ENCODE measurements at regions not wholly inside any gene's neighbourhood (a gene's known extent, or its start where the extent isn't known, plus 50 kb on each side); places are given as distances from the start of the nearest gene placed in this dataset.

DNA sequence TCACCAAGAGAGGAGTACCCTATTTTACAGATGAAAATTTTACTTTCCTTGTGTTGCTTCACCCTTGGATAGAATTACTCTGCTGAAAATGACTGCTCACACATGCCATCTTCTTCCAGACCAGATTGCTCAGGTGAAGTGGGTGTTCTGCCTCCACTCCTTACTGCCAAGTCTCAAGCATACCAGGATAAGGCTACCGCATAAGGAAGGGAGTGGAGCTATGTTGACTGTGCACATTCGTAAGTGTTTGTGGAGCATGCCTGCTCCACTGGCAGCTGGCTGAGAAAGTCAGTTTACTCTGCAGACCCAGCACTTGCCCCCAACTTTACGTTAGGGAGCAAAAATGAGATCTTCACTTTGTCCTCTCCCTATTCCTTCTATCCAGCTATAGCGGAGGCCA, 405.0 kb upstream of the DDX18 start:
- DNase-seq (ENCODE audit: low read depth, low spot score) (no peak), ATAC-seq (no peak)
- no peaks in the 10 kb centered on the region for H3K79me2 ChIP-seq (ENCODE audit: insufficient read depth, low read length)
- H4K20me1 ChIP-seq (ENCODE audit: insufficient read depth), result no peaks in the 10 kb centered on the region
- H3K27ac ChIP-seq (ENCODE audit: low read depth, low read length), result no peak overlapping the region
- no peak overlapping the region for H2AFZ ChIP-seq (ENCODE audit: low read depth, low read length, poor library complexity, severe bottlenecking)
- BruUV-seq (replicated peaks), result no TSS peak
- H3K4me2 ChIP-seq (ENCODE audit: low read length), result no peak overlapping the region
- H3K27me3 ChIP-seq (ENCODE audit: insufficient read depth, low read length), result no peaks in the 10 kb centered on the region
- H3K9me3 ChIP-seq (ENCODE audit: control insufficient read depth in 1 of 2, insufficient read depth in 1 of 2, low read depth in 1 of 2, low read length in 2 of 2), result peaks cover 0 to 5% of the 10 kb centered on the region in 2 experiments; a peak in 1 of 4 replicates
- H3K4me1 ChIP-seq (ENCODE audit: control insufficient read depth in 1 of 2, insufficient read depth in 2 of 2, low read length in 2 of 2), result no peaks in the 10 kb centered on the region
- H3K9me2 ChIP-seq (ENCODE audit: insufficient read depth), result no peaks in the 10 kb centered on the region
- no peaks in the 10 kb centered on the region for H3K36me3 ChIP-seq (ENCODE audit: control insufficient read depth in 1 of 2, insufficient read depth in 2 of 2, low read length in 2 of 2)
- TF ChIP-seq ELF1 (IDR thresholded peaks at IDR 0.05; ENCODE audit: borderline replicate concordance, low read depth) (no peak), ZFX (IDR thresholded peaks at IDR 0.05) (no peak), ZNF274 (IDR thresholded peaks at IDR 0.05; ENCODE audit: low read depth, low read length) (no peak), FOSL1 (IDR thresholded peaks at IDR 0.05; ENCODE audit: low read depth) (no peak), CEBPB (IDR thresholded peaks at IDR 0.05; ENCODE audit: low read depth) (no peak)
- no peak overlapping the region for H3K4me3 ChIP-seq (replicated peaks in 1 of 2; ENCODE audit: low read depth in 1 of 2, low read length in 2 of 2)
- ChIA-PET POLR2A (no interaction called here), RAD21 (ENCODE audit: low non-redundant PET in 1 of 2, low total read pairs in 2 of 2, uncharacterized antibody in 2 of 2, unreplicated experiment in 2 of 2) (no interaction called here), CTCF (no interaction called here)
- H3K9ac ChIP-seq (ENCODE audit: low read length), result no peak overlapping the region
- intact Hi-C loops (cut with micrococcal nuclease), result no loop called here

DNA sequence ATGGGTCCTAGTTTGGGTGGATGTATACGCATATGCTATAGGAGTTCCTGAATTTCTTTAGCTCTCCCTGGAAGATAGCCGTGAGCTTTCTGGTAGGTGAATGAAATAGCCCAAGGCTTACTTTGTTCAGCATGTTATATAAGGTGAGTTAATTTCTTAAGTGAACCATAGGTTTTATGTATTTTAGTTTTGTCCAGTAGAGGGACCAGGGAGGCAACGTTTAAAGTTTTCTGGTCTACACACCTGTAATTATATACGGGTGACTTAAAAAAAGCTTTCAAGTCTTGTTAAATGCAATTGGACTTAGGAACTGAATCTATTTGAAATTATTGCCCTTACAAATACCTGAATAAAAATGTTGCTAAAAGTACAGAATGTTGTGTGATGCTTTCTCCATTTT, 402.5 kb upstream of the DDX18 start:
- Histone ChIP-seq H3K27me3 (ENCODE audit: insufficient read depth, low read length) (no peaks in the 10 kb centered on the region), H3K9me3 (ENCODE audit: control insufficient read depth in 1 of 2, insufficient read depth in 1 of 2, low read depth in 1 of 2, low read length in 2 of 2) (peaks cover 0 to 5% of the 10 kb centered on the region in 2 experiments; a peak in 1 of 4 replicates), H3K27ac (ENCODE audit: low read depth, low read length) (no peak overlapping the region), H3K4me2 (ENCODE audit: low read length) (no peak overlapping the region), H3K36me3 (ENCODE audit: control insufficient read depth in 1 of 2, insufficient read depth in 2 of 2, low read length in 2 of 2) (no peaks in the 10 kb centered on the region), H3K4me1 (ENCODE audit: control insufficient read depth in 1 of 2, insufficient read depth in 2 of 2, low read length in 2 of 2) (no peaks in the 10 kb centered on the region), H4K20me1 (ENCODE audit: insufficient read depth) (no peaks in the 10 kb centered on the region), H3K79me2 (ENCODE audit: insufficient read depth, low read length) (no peaks in the 10 kb centered on the region), H3K9ac (ENCODE audit: low read length) (no peak overlapping the region), H3K4me3 (replicated peaks in 1 of 2; ENCODE audit: low read depth in 1 of 2, low read length in 2 of 2) (no peak overlapping the region), H3K9me2 (ENCODE audit: insufficient read depth) (no peaks in the 10 kb centered on the region), H2AFZ (ENCODE audit: low read depth, low read length, poor library complexity, severe bottlenecking) (no peak overlapping the region)
- no TSS peak for BruUV-seq (replicated peaks)
- DNase-seq (ENCODE audit: low read depth, low spot score) (no peak), ATAC-seq (no peak)
- RAD21 ChIA-PET (ENCODE audit: low non-redundant PET in 1 of 2, low total read pairs in 2 of 2, uncharacterized antibody in 2 of 2, unreplicated experiment in 2 of 2), result no interaction called here
- TF ChIP-seq RAD21 (IDR thresholded peaks at IDR 0.05; ENCODE audit: low read depth) (no peak), TCF7L2 (IDR thresholded peaks at IDR 0.05; ENCODE audit: borderline replicate concordance, extremely low read depth, insufficient read depth, insufficient read length) (no peak), MAX (IDR thresholded peaks at IDR 0.05) (no peak), EZH2phosphoT487 (IDR thresholded peaks at IDR 0.05; ENCODE audit: borderline replicate concordance) (no peak), EGR1 (IDR thresholded peaks at IDR 0.05; ENCODE audit: low read depth) (no peak)
- POLR2A ChIA-PET, result no interaction called here
- intact Hi-C loops (cut with micrococcal nuclease), result no loop called here
- CTCF ChIA-PET, result no interaction called here
